ENCODE measurements at regions not wholly inside any gene's neighbourhood (a gene's known extent, or its start where the extent isn't known, plus 50 kb on each side); places are given as distances from the start of the nearest gene placed in this dataset.

DNA sequence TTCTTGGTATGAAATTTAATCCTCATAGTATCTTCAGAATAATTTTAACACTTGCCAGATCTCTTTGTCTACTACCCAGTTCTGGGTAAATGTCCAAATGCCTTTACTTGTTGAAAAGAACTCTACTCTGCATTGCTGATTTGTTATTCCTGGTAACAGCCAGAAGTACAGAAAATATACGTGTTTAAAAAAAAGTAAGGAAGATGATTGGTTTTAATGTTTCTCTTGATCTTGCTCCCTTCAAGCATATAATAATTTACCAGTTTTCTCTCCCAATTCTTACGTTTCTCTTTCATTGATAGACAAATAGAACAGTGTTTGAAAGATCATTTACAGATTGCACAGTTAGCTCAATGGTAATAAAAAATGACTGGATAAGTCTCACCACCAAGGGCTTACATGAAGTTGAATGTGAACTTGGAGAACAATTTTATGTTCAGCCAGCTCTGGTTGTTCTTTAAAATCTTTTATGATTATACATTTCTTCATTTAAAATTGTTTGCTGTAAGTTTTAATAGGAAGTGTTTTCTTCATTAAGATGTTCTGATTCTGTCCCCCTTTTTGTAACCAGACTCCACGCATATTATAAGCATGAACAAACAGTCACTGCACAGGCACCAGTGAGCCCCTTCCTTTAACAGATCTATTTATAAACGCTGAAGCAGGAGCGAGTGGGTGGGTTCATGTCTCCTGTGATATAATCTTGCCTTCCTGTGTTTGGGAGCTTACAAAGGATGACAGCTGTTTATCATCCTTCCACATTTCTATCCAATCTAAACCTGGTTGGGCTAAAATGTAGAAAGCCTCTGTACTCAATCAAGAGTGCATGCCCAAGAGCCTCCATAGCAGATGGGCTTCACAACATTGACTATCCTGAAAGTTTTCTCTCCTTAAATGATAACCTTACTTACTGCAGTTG is 299.5 kb downstream of the PRL start:
- TF ChIP-seq CTCF (IDR thresholded peaks at IDR 0.05; ENCODE audit: low read length): no peak
- TF ChIP-seq EZH2 (IDR thresholded peaks at IDR 0.05; ENCODE audit: borderline replicate concordance, low read length): no peak

Measured in OCI-LY1 (cell line).